ENCODE measurements at regions not wholly inside any gene's neighbourhood (a gene's known extent, or its start where the extent isn't known, plus 50 kb on each side); places are given as distances from the start of the nearest gene placed in this dataset.

DNA sequence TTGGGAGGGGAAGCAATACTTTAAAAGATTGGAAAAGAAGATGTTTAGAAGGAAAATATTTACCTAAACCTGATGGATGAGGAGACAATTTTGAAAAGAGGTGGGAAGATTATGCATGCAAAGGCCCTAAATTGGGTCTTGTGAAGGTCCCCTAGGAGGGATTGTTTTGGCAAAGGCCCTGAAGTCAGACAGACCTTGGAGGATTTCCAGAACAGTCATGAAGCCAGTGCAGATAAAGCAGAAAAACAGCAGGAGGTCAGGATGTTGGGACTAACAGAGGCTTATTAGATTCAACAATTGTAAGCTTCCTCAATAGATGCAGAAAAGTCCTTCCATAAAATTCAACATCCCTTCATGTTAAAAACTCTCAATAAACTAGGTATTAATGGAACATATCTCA lies 361.0 kb upstream of the CDH6 start:
- Mint-ChIP-seq H3K27me3 (no peaks in the 10 kb centered on the region), H3K9me3 (peaks cover 7% of the 10 kb centered on the region), H3K27ac (no peak overlapping the region), H3K36me3 (no peaks in the 10 kb centered on the region), H3K4me3 (no peak overlapping the region), H3K4me1 (no peaks in the 10 kb centered on the region)
- DNase-seq: no peak

GRCh38 chr5:30831605-30832004 lies 361.9 kb upstream of the CDH6 start:
- H3K27me3 Mint-ChIP-seq: no peaks in the 10 kb centered on the region
- no peak overlapping the region for H3K4me3 Mint-ChIP-seq
- no peak overlapping the region for H3K27ac Mint-ChIP-seq

DNA sequence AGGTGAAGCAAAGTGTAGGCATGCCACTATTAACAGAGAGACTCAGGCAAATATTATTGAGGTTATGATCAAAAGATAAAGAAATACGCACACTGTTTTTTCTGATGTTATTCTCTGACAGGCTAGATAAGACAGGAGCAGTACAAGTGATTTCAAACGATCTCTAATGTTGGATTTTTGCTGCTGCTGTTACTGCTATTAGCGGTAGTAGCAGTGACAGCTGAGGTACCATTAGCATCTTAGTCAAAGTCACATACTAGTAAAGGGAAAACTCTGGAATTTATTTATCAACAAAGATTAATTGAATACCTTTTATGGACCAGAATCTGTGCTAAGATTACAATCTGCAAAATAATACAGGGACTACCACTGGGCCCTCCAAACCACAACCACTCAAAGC lies 362.4 kb upstream of the CDH6 start:
- Mint-ChIP-seq H3K36me3 (no peaks in the 10 kb centered on the region), H3K4me3 (no peak overlapping the region), H3K27me3 (no peaks in the 10 kb centered on the region), H3K4me1 (no peaks in the 10 kb centered on the region), H3K27ac (no peak overlapping the region), H3K9me3 (peaks cover 5% of the 10 kb centered on the region)
- DNase-seq: no peak

More at GRCh38 chr5:30831605-30832004, 361.9 kb upstream of the CDH6 start:
- no peak for DNase-seq
- H3K36me3 Mint-ChIP-seq: no peaks in the 10 kb centered on the region
- H3K4me1 Mint-ChIP-seq: no peaks in the 10 kb centered on the region
- H3K9me3 Mint-ChIP-seq: peaks cover 5% of the 10 kb centered on the region

- Mint-ChIP-seq H3K27me3 (no peaks in the 10 kb centered on the region), H3K27ac (no peak overlapping the region), H3K9me3 (peaks cover 2% of the 10 kb centered on the region), H3K4me1 (no peaks in the 10 kb centered on the region), H3K36me3 (no peaks in the 10 kb centered on the region), H3K4me3 (no peak overlapping the region)
- DNase-seq: no peak
Measured at GRCh38 chr5:30811298-30811697, 382.2 kb upstream of the CDH6 start.

- Mint-ChIP-seq H3K27ac (no peak overlapping the region), H3K36me3 (no peaks in the 10 kb centered on the region), H3K27me3 (no peaks in the 10 kb centered on the region), H3K9me3 (peaks cover 4% of the 10 kb centered on the region), H3K4me3 (no peak overlapping the region), H3K4me1 (no peaks in the 10 kb centered on the region)
- DNase-seq: no peak
Measured at GRCh38 chr5:30809933-30810332, 383.6 kb upstream of the CDH6 start.

GRCh38 chr5:30808996-30809395 lies 384.5 kb upstream of the CDH6 start:
- Mint-ChIP-seq H3K9me3 (peaks cover 6% of the 10 kb centered on the region), H3K4me1 (no peaks in the 10 kb centered on the region), H3K4me3 (no peak overlapping the region), H3K27ac (no peak overlapping the region), H3K36me3 (no peaks in the 10 kb centered on the region), H3K27me3 (no peaks in the 10 kb centered on the region)
- DNase-seq: no peak

- no peaks in the 10 kb centered on the region for H3K27me3 Mint-ChIP-seq
- no peak overlapping the region for H3K4me3 Mint-ChIP-seq
- H3K9me3 Mint-ChIP-seq: peaks cover 8% of the 10 kb centered on the region
- no peak for DNase-seq
- H3K36me3 Mint-ChIP-seq: no peaks in the 10 kb centered on the region
- no peak overlapping the region for H3K27ac Mint-ChIP-seq
- no peaks in the 10 kb centered on the region for H3K4me1 Mint-ChIP-seq
Measured at GRCh38 chr5:30804739-30805505, 388.6 kb upstream of the CDH6 start.

DNA sequence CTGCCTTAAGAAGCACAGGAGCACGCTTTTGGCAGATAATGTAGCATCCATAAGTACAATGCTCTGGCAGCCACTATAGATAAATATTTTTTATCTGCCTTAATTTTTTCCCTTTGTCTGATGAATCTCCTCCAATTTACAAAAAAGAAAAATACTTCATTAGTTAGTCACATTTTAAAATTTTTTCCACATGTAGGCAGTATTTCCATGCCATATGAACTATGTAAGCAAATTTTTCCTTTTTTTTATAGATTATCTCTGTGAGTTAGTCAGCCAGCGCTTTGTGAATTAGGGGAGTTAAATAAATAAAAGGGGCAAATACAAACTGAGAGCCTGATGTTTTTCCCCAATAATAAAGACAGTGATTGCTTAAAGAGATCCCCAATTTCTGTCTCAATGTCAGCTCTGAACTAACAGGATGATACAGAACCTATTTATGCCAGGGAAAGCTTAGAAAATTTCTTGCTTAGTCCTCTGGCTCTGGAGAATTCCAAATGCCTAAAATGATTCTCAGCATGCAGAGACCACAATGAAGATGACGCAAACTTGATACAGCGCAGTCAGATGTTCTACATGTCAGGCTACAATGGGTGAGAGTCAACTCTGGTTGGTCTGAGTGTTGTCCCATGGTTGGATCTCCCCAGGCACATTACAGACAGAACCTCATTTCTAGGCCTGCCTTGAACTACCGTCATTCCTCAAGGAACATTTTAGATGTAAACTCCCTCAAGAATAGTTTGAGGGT lies 390.4 kb upstream of the CDH6 start:
- no peaks in the 10 kb centered on the region for H3K4me1 Mint-ChIP-seq
- H3K9me3 Mint-ChIP-seq: peaks cover 10% of the 10 kb centered on the region
- no peak for DNase-seq
- H3K36me3 Mint-ChIP-seq: no peaks in the 10 kb centered on the region
- no peak overlapping the region for H3K27ac Mint-ChIP-seq
- H3K4me3 Mint-ChIP-seq: no peak overlapping the region
- H3K27me3 Mint-ChIP-seq: no peaks in the 10 kb centered on the region

- no peaks in the 10 kb centered on the region for H3K4me1 Mint-ChIP-seq
- no peak for DNase-seq
- no peaks in the 10 kb centered on the region for H3K36me3 Mint-ChIP-seq
- H3K27ac Mint-ChIP-seq: no peak overlapping the region
- H3K27me3 Mint-ChIP-seq: no peaks in the 10 kb centered on the region
- no peak overlapping the region for H3K4me3 Mint-ChIP-seq
- H3K9me3 Mint-ChIP-seq: peaks cover 8% of the 10 kb centered on the region
Measured at GRCh38 chr5:30781643-30782042, 411.8 kb upstream of the CDH6 start.

DNA sequence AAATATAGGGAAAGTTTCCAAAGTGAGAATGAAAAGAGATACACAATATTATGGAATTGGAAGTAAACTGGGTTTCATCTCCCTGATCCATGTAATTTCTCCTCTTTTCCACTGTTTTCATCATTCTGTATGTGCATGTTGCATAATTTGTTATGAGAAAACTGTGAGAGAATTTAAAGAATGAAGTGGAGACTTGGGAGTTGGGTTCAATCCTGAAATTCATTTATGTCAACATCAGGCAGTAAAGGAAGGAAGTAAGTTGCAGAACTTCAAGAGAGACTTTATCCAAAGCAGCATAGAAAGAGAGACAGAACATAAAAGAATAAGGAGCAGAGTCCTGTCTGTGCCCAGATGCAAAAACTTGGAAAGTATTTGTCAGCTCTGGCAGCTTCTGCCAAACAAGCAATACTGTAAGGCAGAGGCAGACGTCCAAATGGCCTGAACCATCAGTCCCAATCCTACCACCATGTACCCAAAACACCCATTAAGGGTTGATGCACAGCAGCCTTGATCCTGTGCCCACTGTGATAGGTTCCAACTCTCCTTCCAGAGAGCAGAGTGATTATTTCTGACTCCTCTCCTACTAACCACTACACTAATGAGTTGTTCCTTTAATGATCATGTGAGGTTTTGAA lies 425.3 kb upstream of the CDH6 start:
- Mint-ChIP-seq H3K27ac (no peak overlapping the region), H3K4me1 (no peaks in the 10 kb centered on the region), H3K9me3 (no peaks in the 10 kb centered on the region), H3K27me3 (no peaks in the 10 kb centered on the region), H3K36me3 (no peaks in the 10 kb centered on the region), H3K4me3 (no peak overlapping the region)
- no peak for DNase-seq

DNA sequence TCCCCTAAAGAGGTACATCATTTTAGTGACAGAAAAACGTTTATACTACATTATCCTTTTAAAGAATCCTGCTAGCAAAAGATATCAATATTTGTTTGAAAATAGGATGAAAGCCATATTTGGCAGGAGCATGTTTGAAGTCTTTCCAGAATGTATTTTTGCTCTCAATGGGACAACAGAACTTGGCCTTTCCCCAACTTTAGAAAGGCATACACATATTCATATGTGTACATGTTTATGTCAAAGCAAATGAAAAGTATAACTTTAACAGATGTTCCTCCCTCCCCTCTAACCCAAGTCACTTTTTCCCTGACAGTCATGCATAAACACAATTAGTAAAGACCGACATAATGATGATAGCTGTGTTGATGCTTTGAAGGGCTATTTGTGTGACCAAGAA lies 427.8 kb upstream of the CDH6 start:
- H3K36me3 Mint-ChIP-seq: no peaks in the 10 kb centered on the region
- no peaks in the 10 kb centered on the region for H3K27me3 Mint-ChIP-seq
- no peak for DNase-seq
- no peak overlapping the region for H3K27ac Mint-ChIP-seq
- H3K9me3 Mint-ChIP-seq: peaks cover 2% of the 10 kb centered on the region
- no peaks in the 10 kb centered on the region for H3K4me1 Mint-ChIP-seq
- no peak overlapping the region for H3K4me3 Mint-ChIP-seq

DNA sequence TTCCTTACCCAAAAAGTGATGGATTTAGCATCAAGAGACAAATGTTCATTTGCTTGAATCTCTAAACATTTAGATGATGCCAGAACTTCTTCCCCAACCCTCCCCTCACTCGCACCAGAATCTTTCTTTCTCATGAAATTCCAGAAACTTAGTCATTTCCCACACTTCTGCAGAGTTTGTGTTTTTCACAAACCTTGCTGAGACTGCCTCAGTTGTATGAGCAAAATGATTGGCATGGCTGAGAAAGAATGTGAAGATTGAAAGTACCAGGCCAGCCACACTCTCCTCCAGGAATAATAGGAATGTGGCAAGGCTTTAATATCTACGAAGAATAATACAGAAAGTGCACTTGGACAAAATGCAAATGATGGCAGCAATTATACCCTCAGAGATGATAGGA lies 428.3 kb upstream of the CDH6 start:
- DNase-seq: no peak
- H3K4me3 Mint-ChIP-seq: no peak overlapping the region
- no peaks in the 10 kb centered on the region for H3K4me1 Mint-ChIP-seq

GRCh38 chr5:30764704-30765103 lies 428.8 kb upstream of the CDH6 start:
- no peak overlapping the region for H3K27ac Mint-ChIP-seq
- H3K36me3 Mint-ChIP-seq: no peaks in the 10 kb centered on the region
- peaks cover 4% of the 10 kb centered on the region for H3K9me3 Mint-ChIP-seq
- DNase-seq: no peak
- no peak overlapping the region for H3K4me3 Mint-ChIP-seq
- H3K27me3 Mint-ChIP-seq: no peaks in the 10 kb centered on the region
- H3K4me1 Mint-ChIP-seq: no peaks in the 10 kb centered on the region

More for the DNA sequence above, 428.3 kb upstream of the CDH6 start:
- no peaks in the 10 kb centered on the region for H3K27me3 Mint-ChIP-seq
- H3K27ac Mint-ChIP-seq: no peak overlapping the region
- H3K36me3 Mint-ChIP-seq: no peaks in the 10 kb centered on the region
- H3K9me3 Mint-ChIP-seq: peaks cover 3% of the 10 kb centered on the region

DNA sequence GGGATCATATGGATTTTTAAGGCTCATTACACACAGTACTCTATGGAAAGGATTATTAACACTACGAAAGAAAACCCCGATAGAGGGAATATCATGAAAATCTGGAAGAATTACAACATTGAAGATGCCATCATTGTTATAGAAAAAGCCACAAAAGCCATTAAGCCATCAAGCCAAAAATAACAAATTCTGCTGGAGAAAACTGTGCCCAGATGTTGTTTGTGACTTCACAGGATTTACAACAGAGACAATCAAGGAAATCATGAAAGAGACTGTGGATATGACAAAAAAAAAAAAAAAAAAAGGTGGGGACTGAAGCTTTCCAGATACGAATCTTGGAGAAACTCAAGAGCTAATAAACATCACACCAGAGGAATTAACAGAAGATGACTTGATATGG lies 433.8 kb upstream of the CDH6 start:
- Mint-ChIP-seq H3K27me3 (no peaks in the 10 kb centered on the region), H3K27ac (no peak overlapping the region), H3K36me3 (no peaks in the 10 kb centered on the region), H3K4me1 (no peaks in the 10 kb centered on the region), H3K9me3 (peaks cover 4% of the 10 kb centered on the region), H3K4me3 (no peak overlapping the region)
- DNase-seq: no peak

DNA sequence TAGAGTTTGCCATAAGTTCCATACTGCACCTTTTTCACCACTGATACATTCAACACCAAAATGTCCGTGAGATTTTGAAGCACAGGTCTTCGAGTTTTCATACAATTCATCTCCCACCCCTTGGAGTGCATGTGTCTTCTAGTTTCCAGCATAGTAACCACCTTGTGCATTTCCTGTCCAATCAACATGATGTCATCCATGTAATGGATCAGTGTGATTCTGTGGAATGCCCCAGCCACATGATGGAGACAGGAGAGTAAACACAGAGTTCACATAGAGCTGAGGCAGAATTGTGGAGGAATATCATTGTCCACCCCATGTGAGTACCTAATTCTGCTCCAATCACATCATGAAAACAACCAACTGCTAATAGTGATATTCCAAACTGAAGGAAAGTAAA lies 441.5 kb upstream of the CDH6 start:
- H3K27ac Mint-ChIP-seq: no peak overlapping the region
- H3K9me3 Mint-ChIP-seq: peaks cover 2% of the 10 kb centered on the region
- no peak overlapping the region for H3K4me3 Mint-ChIP-seq
- H3K36me3 Mint-ChIP-seq: no peaks in the 10 kb centered on the region
- no peaks in the 10 kb centered on the region for H3K27me3 Mint-ChIP-seq
- H3K4me1 Mint-ChIP-seq: no peaks in the 10 kb centered on the region
- DNase-seq: no peak
